ENCODE measurements at regions not wholly inside any gene's neighbourhood (a gene's known extent, or its start where the extent isn't known, plus 50 kb on each side); places are given as distances from the start of the nearest gene placed in this dataset.

GRCh38 chr5:109485030-109485429 lies 75.3 kb upstream of the PJA2 start:
- peak overlapping the region; percentile 61 for H3K27ac ChIP-seq
- TF ChIP-seq CTCF (conservative IDR thresholded peaks at IDR 0.05): no peak

- H3K27ac ChIP-seq: peak overlapping the region; percentile 61
- no peak for TF ChIP-seq CTCF (conservative IDR thresholded peaks at IDR 0.05)
These were observed 74.8 kb upstream of the PJA2 start for GRCh38 chr5:109484597-109484996.

GRCh38 chr5:109483395-109483971 lies 73.7 kb upstream of the PJA2 start:
- peak overlapping the region; percentile 12; the same call in 1 of the 2 replicates for H3K27ac ChIP-seq

GRCh38 chr5:109482748-109483147 lies 73.0 kb upstream of the PJA2 start:
- TF ChIP-seq CTCF (conservative IDR thresholded peaks at IDR 0.05): no peak
- no peak overlapping the region for H3K27ac ChIP-seq

More at GRCh38 chr5:109483395-109483971, 73.7 kb upstream of the PJA2 start:
- TF ChIP-seq CTCF (conservative IDR thresholded peaks at IDR 0.05): no peak

GRCh38 chr5:109479260-109479860 lies 69.6 kb upstream of the PJA2 start:
- peak; percentile 75 for TF ChIP-seq CTCF (conservative IDR thresholded peaks at IDR 0.05)
- H3K27ac ChIP-seq: no peak overlapping the region

- no peak overlapping the region for H3K27ac ChIP-seq
- TF ChIP-seq CTCF (conservative IDR thresholded peaks at IDR 0.05): no peak
These were observed 69.1 kb upstream of the PJA2 start for GRCh38 chr5:109478830-109479229.

- H3K27ac ChIP-seq: no peak overlapping the region
- no peak for TF ChIP-seq CTCF (conservative IDR thresholded peaks at IDR 0.05)
These were observed 66.5 kb upstream of the PJA2 start for GRCh38 chr5:109476292-109476691.

Measured in VCaP (cell line).